Fibroblast of the aortic adventitia (primary cell): ENCODE measurements at regions not wholly inside any gene's neighbourhood (a gene's known extent, or its start where the extent isn't known, plus 50 kb on each side); places are given as distances from the start of the nearest gene placed in this dataset.

ENCODE experiments used
- DNase-seq: peaks from one replicate; pipeline ENCODE4 v3.0.0-alpha.2; 2010; ENCODE audit warnings: low read depth
- H3K4me3 ChIP-seq: 2 replicates; pipeline ENCODE4 v1.5.1; 2011; ENCODE audit warnings: low read depth, mild to moderate bottlenecking, control low read depth, low read length, moderate library complexity
- CTCF ChIP-seq: IDR thresholded peaks from 2 replicates; pipeline ENCODE4 v1.5.1; 2011; ENCODE audit warnings: mild to moderate bottlenecking, low read length, control low read depth, inconsistent platforms; ENCODE audit not compliant: insufficient read depth

- no peak overlapping the region for H3K4me3 ChIP-seq
- no peak for TF ChIP-seq CTCF
- no peak for DNase-seq
Observed at GRCh38 chr11:80819271-80819670, 1378.4 kb upstream of the TENM4 start.

- DNase-seq, result no peak
- TF ChIP-seq CTCF, result no peak
- no peak overlapping the region for H3K4me3 ChIP-seq
Observed at GRCh38 chr11:80816966-80817365, 1376.1 kb upstream of the TENM4 start.

GRCh38 chr11:80816454-80816847 lies 1375.6 kb upstream of the TENM4 start:
- DNase-seq, result no peak
- no peak for TF ChIP-seq CTCF
- no peak overlapping the region for H3K4me3 ChIP-seq

GRCh38 chr11:80815752-80816453 lies 1375.1 kb upstream of the TENM4 start:
- no peak overlapping the region for H3K4me3 ChIP-seq
- no peak for TF ChIP-seq CTCF
- DNase-seq, result no peak

- no peak for DNase-seq
- TF ChIP-seq CTCF, result no peak
- no peak overlapping the region for H3K4me3 ChIP-seq
Observed at GRCh38 chr11:80814813-80815212, 1374.0 kb upstream of the TENM4 start.

- H3K4me3 ChIP-seq, result no peak overlapping the region
- no peak for DNase-seq
- no peak for TF ChIP-seq CTCF
Observed at GRCh38 chr11:80810695-80811094, 1369.9 kb upstream of the TENM4 start.

- no peak for DNase-seq
- H3K4me3 ChIP-seq, result no peak overlapping the region
- TF ChIP-seq CTCF, result no peak
Observed at GRCh38 chr11:80798174-80798573, 1357.3 kb upstream of the TENM4 start.
